Ishikawa (cell line): ENCODE measurements at regions not wholly inside any gene's neighbourhood (a gene's known extent, or its start where the extent isn't known, plus 50 kb on each side); places are given as distances from the start of the nearest gene placed in this dataset.

ENCODE experiments used
- CEBPB ChIP-seq: IDR thresholded peaks from 2 replicates; pipeline ENCODE4 v1.6.1; 2012
- CREB1 ChIP-seq: IDR thresholded peaks from 2 replicates; pipeline ENCODE4 v1.6.1; 2012; ENCODE audit warnings: low read depth
- EGR1 ChIP-seq: IDR thresholded peaks from 2 replicates; pipeline ENCODE4 v1.6.1; 2012
- EP300 ChIP-seq: IDR thresholded peaks from 2 replicates; pipeline ENCODE4 v1.6.1; 2012; ENCODE audit warnings: borderline replicate concordance
- FOXM1 ChIP-seq: IDR thresholded peaks from 2 replicates; pipeline ENCODE4 v1.6.1; 2012; ENCODE audit warnings: low read depth, borderline replicate concordance
- MAX ChIP-seq: IDR thresholded peaks from 2 replicates; pipeline ENCODE4 v1.6.1; 2012
- NFIC ChIP-seq: IDR thresholded peaks from 2 replicates; pipeline ENCODE4 v1.6.1; 2012
- RAD21 ChIP-seq: IDR thresholded peaks from 2 replicates; pipeline ENCODE4 v1.6.1; 2012; ENCODE audit warnings: low read depth
- TAF1 ChIP-seq: IDR thresholded peaks from 2 replicates; pipeline ENCODE4 v1.6.1; 2012; ENCODE audit warnings: low read depth, mild to moderate bottlenecking
- TCF12 ChIP-seq: IDR thresholded peaks from 2 replicates; pipeline ENCODE4 v1.6.1; 2012; ENCODE audit warnings: low read depth
- TEAD4 ChIP-seq: IDR thresholded peaks from 2 replicates; pipeline ENCODE4 v1.6.1; 2012
- USF1 ChIP-seq: IDR thresholded peaks from 2 replicates; pipeline ENCODE4 v1.6.1; 2012
- YY1 ChIP-seq: IDR thresholded peaks from 2 replicates; pipeline ENCODE4 v1.6.1; 2012; ENCODE audit warnings: low read depth
- ZBTB7A ChIP-seq: IDR thresholded peaks from 2 replicates; pipeline ENCODE4 v1.6.1; 2012; ENCODE audit warnings: low read depth
- TF ChIP-seq, protein P1 (sequence below): IDR thresholded peaks from 2 replicates; pipeline ENCODE4 v1.6.1; 2012; ENCODE audit warnings: low read depth, mild to moderate bottlenecking

GRCh38 chr2:181231886-181232621, 225.1 kb upstream of the ITGA4 start:
- TF ChIP-seq, protein P1, sequence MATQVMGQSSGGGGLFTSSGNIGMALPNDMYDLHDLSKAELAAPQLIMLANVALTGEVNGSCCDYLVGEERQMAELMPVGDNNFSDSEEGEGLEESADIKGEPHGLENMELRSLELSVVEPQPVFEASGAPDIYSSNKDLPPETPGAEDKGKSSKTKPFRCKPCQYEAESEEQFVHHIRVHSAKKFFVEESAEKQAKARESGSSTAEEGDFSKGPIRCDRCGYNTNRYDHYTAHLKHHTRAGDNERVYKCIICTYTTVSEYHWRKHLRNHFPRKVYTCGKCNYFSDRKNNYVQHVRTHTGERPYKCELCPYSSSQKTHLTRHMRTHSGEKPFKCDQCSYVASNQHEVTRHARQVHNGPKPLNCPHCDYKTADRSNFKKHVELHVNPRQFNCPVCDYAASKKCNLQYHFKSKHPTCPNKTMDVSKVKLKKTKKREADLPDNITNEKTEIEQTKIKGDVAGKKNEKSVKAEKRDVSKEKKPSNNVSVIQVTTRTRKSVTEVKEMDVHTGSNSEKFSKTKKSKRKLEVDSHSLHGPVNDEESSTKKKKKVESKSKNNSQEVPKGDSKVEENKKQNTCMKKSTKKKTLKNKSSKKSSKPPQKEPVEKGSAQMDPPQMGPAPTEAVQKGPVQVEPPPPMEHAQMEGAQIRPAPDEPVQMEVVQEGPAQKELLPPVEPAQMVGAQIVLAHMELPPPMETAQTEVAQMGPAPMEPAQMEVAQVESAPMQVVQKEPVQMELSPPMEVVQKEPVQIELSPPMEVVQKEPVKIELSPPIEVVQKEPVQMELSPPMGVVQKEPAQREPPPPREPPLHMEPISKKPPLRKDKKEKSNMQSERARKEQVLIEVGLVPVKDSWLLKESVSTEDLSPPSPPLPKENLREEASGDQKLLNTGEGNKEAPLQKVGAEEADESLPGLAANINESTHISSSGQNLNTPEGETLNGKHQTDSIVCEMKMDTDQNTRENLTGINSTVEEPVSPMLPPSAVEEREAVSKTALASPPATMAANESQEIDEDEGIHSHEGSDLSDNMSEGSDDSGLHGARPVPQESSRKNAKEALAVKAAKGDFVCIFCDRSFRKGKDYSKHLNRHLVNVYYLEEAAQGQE: no peak
- TF ChIP-seq ZBTB7A (no peak), EGR1 (no peak), TCF12 (no peak), TAF1 (no peak), EP300 (no peak)

- TF ChIP-seq CREB1 (no peak), NFIC (no peak), USF1 (no peak), TCF12 (no peak), TEAD4 (no peak), MAX (no peak), FOXM1 (no peak), EP300 (no peak), EGR1 (no peak)
Observed at GRCh38 chr2:181234487-181234891, 222.7 kb upstream of the ITGA4 start.

- TF ChIP-seq TCF12: no peak
- TF ChIP-seq FOXM1: no peak
- no peak for TF ChIP-seq CREB1
- TF ChIP-seq CEBPB: no peak
- no peak for TF ChIP-seq ZBTB7A
- TF ChIP-seq NFIC: no peak
- no peak for TF ChIP-seq EP300
- TF ChIP-seq, protein P1: no peak
- no peak for TF ChIP-seq MAX
- TF ChIP-seq RAD21: no peak
- TF ChIP-seq TEAD4: no peak
- no peak for TF ChIP-seq USF1
- TF ChIP-seq YY1: no peak
- no peak for TF ChIP-seq EGR1
Observed at GRCh38 chr2:181235011-181235410, 222.2 kb upstream of the ITGA4 start.

- TF ChIP-seq YY1 (no peak), NFIC (no peak), ZBTB7A (no peak), RAD21 (no peak), EGR1 (no peak), CREB1 (no peak), TCF12 (no peak), CEBPB (no peak), USF1 (no peak), MAX (no peak), TEAD4 (no peak), EP300 (no peak), TAF1 (no peak), FOXM1 (no peak)
- TF ChIP-seq, protein P1: no peak
Observed at GRCh38 chr2:181235683-181236459, 221.3 kb upstream of the ITGA4 start.
